ENCODE measurements at regions not wholly inside any gene's neighbourhood (a gene's known extent, or its start where the extent isn't known, plus 50 kb on each side); places are given as distances from the start of the nearest gene placed in this dataset.

DNA sequence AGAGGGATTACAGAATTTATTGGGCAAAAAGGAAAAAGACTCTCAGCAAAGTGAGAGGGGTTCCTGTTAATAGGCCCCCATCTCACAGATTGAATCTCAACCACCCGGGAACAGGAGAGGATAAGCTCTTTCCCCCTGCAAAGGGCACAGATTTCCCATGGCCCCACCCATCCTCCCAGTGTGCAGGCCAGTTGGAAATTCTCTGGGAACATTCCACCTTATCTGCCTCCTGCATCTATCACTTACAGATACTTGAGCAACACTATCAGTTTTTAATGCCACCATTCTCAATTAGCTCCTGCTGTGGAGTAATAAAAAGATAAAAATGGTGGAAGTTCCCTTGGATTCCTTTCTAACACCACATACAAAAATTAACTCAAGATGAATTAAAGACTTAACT is 350.0 kb upstream of the BCHE start:
- H3K36me3 ChIP-seq, result no peaks in the 10 kb centered on the region
- no peak for DNase-seq (ENCODE audit: low spot score in 2 of 2)
- no peaks in the 10 kb centered on the region for H3K9me3 ChIP-seq
- no peak overlapping the region for H3K27ac ChIP-seq
- intact Hi-C loops (cut with DNase I), result no loop called here
- H3K4me1 ChIP-seq, result no peaks in the 10 kb centered on the region
- TF ChIP-seq, protein P1, sequence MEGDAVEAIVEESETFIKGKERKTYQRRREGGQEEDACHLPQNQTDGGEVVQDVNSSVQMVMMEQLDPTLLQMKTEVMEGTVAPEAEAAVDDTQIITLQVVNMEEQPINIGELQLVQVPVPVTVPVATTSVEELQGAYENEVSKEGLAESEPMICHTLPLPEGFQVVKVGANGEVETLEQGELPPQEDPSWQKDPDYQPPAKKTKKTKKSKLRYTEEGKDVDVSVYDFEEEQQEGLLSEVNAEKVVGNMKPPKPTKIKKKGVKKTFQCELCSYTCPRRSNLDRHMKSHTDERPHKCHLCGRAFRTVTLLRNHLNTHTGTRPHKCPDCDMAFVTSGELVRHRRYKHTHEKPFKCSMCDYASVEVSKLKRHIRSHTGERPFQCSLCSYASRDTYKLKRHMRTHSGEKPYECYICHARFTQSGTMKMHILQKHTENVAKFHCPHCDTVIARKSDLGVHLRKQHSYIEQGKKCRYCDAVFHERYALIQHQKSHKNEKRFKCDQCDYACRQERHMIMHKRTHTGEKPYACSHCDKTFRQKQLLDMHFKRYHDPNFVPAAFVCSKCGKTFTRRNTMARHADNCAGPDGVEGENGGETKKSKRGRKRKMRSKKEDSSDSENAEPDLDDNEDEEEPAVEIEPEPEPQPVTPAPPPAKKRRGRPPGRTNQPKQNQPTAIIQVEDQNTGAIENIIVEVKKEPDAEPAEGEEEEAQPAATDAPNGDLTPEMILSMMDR (IDR thresholded peaks at IDR 0.05), result no peak
- H3K27me3 ChIP-seq, result no peaks in the 10 kb centered on the region
- no peak overlapping the region for H3K4me3 ChIP-seq

DNA sequence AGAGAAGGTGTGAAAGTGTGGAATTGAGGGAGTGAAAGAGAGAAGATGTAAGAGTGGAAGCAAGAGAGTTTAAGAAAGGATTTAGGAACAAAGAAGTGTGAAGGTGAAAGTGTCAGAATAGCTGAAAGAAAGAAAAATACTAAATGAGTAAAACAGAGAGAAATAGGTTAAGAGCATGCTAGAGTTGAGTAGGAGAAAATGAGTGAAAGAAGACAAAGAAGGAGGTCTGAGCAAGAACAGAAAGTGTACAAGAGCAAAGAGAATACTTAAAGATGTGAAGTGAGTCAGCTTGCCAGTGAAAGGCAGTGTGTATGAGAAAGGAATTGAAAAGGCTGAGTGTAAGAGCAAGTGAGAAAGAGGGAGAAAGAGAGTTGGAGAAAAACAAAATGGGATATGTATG is 348.8 kb upstream of the BCHE start:
- no peaks in the 10 kb centered on the region for H3K36me3 ChIP-seq
- H3K9me3 ChIP-seq, result no peaks in the 10 kb centered on the region
- TF ChIP-seq, protein P1 (IDR thresholded peaks at IDR 0.05), result no peak
- H3K4me1 ChIP-seq, result no peaks in the 10 kb centered on the region
- DNase-seq (ENCODE audit: low spot score in 2 of 2), result no peak
- intact Hi-C loops (cut with DNase I), result no loop called here
- H3K4me3 ChIP-seq, result no peak overlapping the region
- no peak overlapping the region for H3K27ac ChIP-seq
- no peaks in the 10 kb centered on the region for H3K27me3 ChIP-seq

DNA sequence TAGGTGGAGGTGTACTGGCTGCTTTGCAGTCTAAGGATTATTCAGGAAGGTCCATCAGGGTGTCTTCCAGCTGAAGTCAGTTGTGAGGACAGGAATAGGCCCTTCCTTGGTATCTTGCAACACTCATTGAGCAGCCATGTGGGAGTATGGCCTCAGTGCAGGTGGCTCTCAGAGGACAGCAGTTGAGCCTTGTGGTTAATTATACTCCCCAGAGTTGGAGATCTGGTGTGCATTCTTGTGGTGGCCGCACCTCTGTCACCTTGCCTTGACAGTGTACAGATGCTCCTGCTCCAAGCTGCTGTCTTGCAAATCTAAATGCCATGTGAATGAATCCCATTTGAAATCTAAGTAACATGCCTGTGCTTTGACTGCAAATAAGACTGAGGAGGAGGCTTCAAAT is 339.9 kb upstream of the BCHE start:
- intact Hi-C loops (cut with DNase I), result no loop called here
- H3K4me1 ChIP-seq, result no peaks in the 10 kb centered on the region
- no peaks in the 10 kb centered on the region for H3K9me3 ChIP-seq
- H3K27ac ChIP-seq, result no peak overlapping the region
- H3K36me3 ChIP-seq, result no peaks in the 10 kb centered on the region
- TF ChIP-seq, protein P1 (IDR thresholded peaks at IDR 0.05), result no peak
- no peak overlapping the region for H3K4me3 ChIP-seq
- H3K27me3 ChIP-seq, result no peaks in the 10 kb centered on the region
- DNase-seq (ENCODE audit: low spot score in 2 of 2), result no peak

DNA sequence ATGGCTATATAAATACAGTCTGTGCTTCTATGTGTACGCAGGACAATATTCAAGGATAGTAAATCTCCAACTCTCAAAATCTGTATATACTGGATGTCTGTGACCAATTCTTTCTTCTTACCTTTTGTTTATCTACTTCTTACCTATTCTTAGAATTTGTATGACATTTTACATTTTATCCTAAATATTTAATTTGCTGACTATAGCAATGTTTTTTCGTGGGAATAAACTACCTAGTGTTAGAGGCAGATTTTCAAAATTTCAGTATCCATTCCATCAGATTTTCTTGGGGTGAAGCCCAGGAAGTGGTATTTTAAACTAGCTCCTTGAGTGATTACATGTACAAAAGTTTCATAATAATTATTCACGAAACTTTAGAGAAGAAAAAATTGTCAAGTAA is 334.5 kb upstream of the BCHE start:
- Histone ChIP-seq H3K36me3 (no peaks in the 10 kb centered on the region), H3K27me3 (no peaks in the 10 kb centered on the region), H3K27ac (no peak overlapping the region), H3K4me3 (no peak overlapping the region), H3K4me1 (no peaks in the 10 kb centered on the region), H3K9me3 (no peaks in the 10 kb centered on the region)
- DNase-seq (ENCODE audit: low spot score in 2 of 2), result no peak
- TF ChIP-seq, protein P1 (IDR thresholded peaks at IDR 0.05), result no peak
- intact Hi-C loops (cut with DNase I), result no loop called here

GRCh38 chr3:166169681-166170080 is 332.5 kb upstream of the BCHE start:
- Histone ChIP-seq H3K36me3 (no peaks in the 10 kb centered on the region), H3K27me3 (no peaks in the 10 kb centered on the region), H3K4me1 (no peaks in the 10 kb centered on the region), H3K27ac (no peak overlapping the region), H3K4me3 (no peak overlapping the region), H3K9me3 (no peaks in the 10 kb centered on the region)
- DNase-seq (ENCODE audit: low spot score in 2 of 2), result no peak
- intact Hi-C loops (cut with DNase I), result no loop called here
- TF ChIP-seq, protein P1 (IDR thresholded peaks at IDR 0.05), result no peak

DNA sequence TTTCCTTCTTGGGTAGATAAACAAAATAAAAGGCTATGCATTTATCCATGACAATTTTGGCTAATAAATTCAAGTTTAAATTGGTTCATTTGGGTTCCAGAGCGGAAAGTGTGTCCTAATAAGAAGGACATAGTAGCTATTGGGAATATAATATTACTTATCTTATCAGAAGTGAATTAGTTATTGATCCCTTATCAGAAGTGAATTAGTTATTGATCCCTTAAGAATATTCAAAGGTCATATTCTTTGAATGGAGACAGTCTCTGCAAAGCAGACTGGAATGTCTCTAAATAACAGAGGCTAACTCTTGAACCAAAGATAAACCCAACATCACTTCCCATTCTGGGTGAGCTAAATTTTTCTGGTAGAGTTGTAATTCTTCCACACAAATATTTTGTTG is 290.7 kb upstream of the BCHE start:
- Histone ChIP-seq H3K27ac (no peak overlapping the region), H3K4me3 (no peak overlapping the region), H3K36me3 (no peaks in the 10 kb centered on the region), H3K27me3 (no peaks in the 10 kb centered on the region), H3K9me3 (no peaks in the 10 kb centered on the region), H3K4me1 (no peaks in the 10 kb centered on the region)
- TF ChIP-seq, protein P1 (IDR thresholded peaks at IDR 0.05), result no peak
- intact Hi-C loops (cut with DNase I), result no loop called here
- no peak for DNase-seq (ENCODE audit: low spot score in 2 of 2)

Measured in ascending aorta (tissue), 2 donors.